ENCODE measurements at regions not wholly inside any gene's neighbourhood (a gene's known extent, or its start where the extent isn't known, plus 50 kb on each side); places are given as distances from the start of the nearest gene placed in this dataset.
"Not testable (repeated sequence)": the region's sequence is repeated elsewhere in the genome, so short reads cannot be mapped to it uniquely, and the experiment has no call there.

GRCh38 chr5:152622628-152623027, 217.5 kb upstream of the NMUR2 start:
- no peak for DNase-seq

- DNase-seq: no peak
Observed at GRCh38 chr5:152623951-152624350, 218.9 kb upstream of the NMUR2 start.

GRCh38 chr5:152625696-152626095, 220.6 kb upstream of the NMUR2 start:
- DNase-seq: no peak

- no peak for DNase-seq
Observed at GRCh38 chr5:152631221-152631620, 226.1 kb upstream of the NMUR2 start.

- DNase-seq: no peak
Observed at GRCh38 chr5:152632360-152632759, 227.3 kb upstream of the NMUR2 start.

GRCh38 chr5:152634586-152634985, 229.5 kb upstream of the NMUR2 start:
- no peak for DNase-seq

GRCh38 chr5:152638996-152639552, 234.0 kb upstream of the NMUR2 start:
- no peak for DNase-seq

GRCh38 chr5:152641970-152642805, 237.1 kb upstream of the NMUR2 start:
- DNase-seq: no peak

- no peak for DNase-seq
Observed at GRCh38 chr5:152642880-152643279, 237.8 kb upstream of the NMUR2 start.

- no peak for DNase-seq
Observed at GRCh38 chr5:152644029-152644728, 239.1 kb upstream of the NMUR2 start.

- DNase-seq: no peak
Observed at GRCh38 chr5:152649609-152650008, 244.5 kb upstream of the NMUR2 start.

- DNase-seq: no peak
Observed at GRCh38 chr5:152650413-152650812, 245.3 kb upstream of the NMUR2 start.

- not testable (repeated sequence) for DNase-seq
Observed at GRCh38 chr5:152659470-152659869, 254.4 kb upstream of the NMUR2 start.

- DNase-seq: no peak
Observed at GRCh38 chr5:152673601-152674000, 268.5 kb upstream of the NMUR2 start.

GRCh38 chr5:152674403-152674802, 269.3 kb upstream of the NMUR2 start:
- DNase-seq: no peak

- no peak for DNase-seq
Observed at GRCh38 chr5:152676196-152676595, 271.1 kb upstream of the NMUR2 start.

- no peak for DNase-seq
Observed at GRCh38 chr5:152683205-152683604, 278.1 kb upstream of the NMUR2 start.

GRCh38 chr5:152686931-152687330, 281.9 kb upstream of the NMUR2 start:
- DNase-seq: no peak

GRCh38 chr5:152688561-152689249, 283.6 kb upstream of the NMUR2 start:
- no peak for DNase-seq

- DNase-seq: no peak
Observed at GRCh38 chr5:152689250-152689711, 284.2 kb upstream of the NMUR2 start.

- DNase-seq: no peak
Observed at GRCh38 chr5:152694231-152694630, 289.2 kb upstream of the NMUR2 start.

GRCh38 chr5:152701305-152701949, 296.3 kb upstream of the NMUR2 start:
- DNase-seq: no peak

GRCh38 chr5:152704286-152704685, 299.2 kb upstream of the NMUR2 start:
- no peak for DNase-seq

Data from GDM1 (cell line).